ENCODE measurements at regions not wholly inside any gene's neighbourhood (a gene's known extent, or its start where the extent isn't known, plus 50 kb on each side); places are given as distances from the start of the nearest gene placed in this dataset.

- Histone ChIP-seq H3K4me3 (replicated peaks; ENCODE audit: low read depth, low read length) (no peak overlapping the region), H3K27me3 (replicated peaks; ENCODE audit: control insufficient read depth, insufficient read depth, low read length) (no peaks in the 10 kb centered on the region), H3K36me3 (ENCODE audit: control insufficient read depth, insufficient read depth, low read length) (no peaks in the 10 kb centered on the region)
- DNase-seq (ENCODE audit: extremely low read depth, insufficient read length): no peak
- no peak for TF ChIP-seq CTCF (IDR thresholded peaks at IDR 0.05; ENCODE audit: insufficient read depth, low read length, poor library complexity, severe bottlenecking)
Measured at GRCh38 chr10:23877791-23878320, 331.1 kb upstream of the KIAA1217 start.

- Histone ChIP-seq H3K36me3 (ENCODE audit: control insufficient read depth, insufficient read depth, low read length) (no peaks in the 10 kb centered on the region), H3K27me3 (replicated peaks; ENCODE audit: control insufficient read depth, insufficient read depth, low read length) (no peaks in the 10 kb centered on the region), H3K4me3 (replicated peaks; ENCODE audit: low read depth, low read length) (no peak overlapping the region)
- no peak for TF ChIP-seq CTCF (IDR thresholded peaks at IDR 0.05; ENCODE audit: insufficient read depth, low read length, poor library complexity, severe bottlenecking)
- DNase-seq (ENCODE audit: extremely low read depth, insufficient read length): no peak
Measured at GRCh38 chr10:23884670-23885069, 324.3 kb upstream of the KIAA1217 start.

GRCh38 chr10:23885853-23886252 is 323.1 kb upstream of the KIAA1217 start:
- no peak for TF ChIP-seq CTCF (IDR thresholded peaks at IDR 0.05; ENCODE audit: insufficient read depth, low read length, poor library complexity, severe bottlenecking)
- no peaks in the 10 kb centered on the region for H3K36me3 ChIP-seq (ENCODE audit: control insufficient read depth, insufficient read depth, low read length)
- DNase-seq (ENCODE audit: extremely low read depth, insufficient read length): no peak
- no peaks in the 10 kb centered on the region for H3K27me3 ChIP-seq (replicated peaks; ENCODE audit: control insufficient read depth, insufficient read depth, low read length)
- no peak overlapping the region for H3K4me3 ChIP-seq (replicated peaks; ENCODE audit: low read depth, low read length)

- Histone ChIP-seq H3K4me3 (replicated peaks; ENCODE audit: low read depth, low read length) (no peak overlapping the region), H3K36me3 (ENCODE audit: control insufficient read depth, insufficient read depth, low read length) (no peaks in the 10 kb centered on the region), H3K27me3 (replicated peaks; ENCODE audit: control insufficient read depth, insufficient read depth, low read length) (no peaks in the 10 kb centered on the region)
- DNase-seq (ENCODE audit: extremely low read depth, insufficient read length): no peak
- TF ChIP-seq CTCF (IDR thresholded peaks at IDR 0.05; ENCODE audit: insufficient read depth, low read length, poor library complexity, severe bottlenecking): no peak
Measured at GRCh38 chr10:23886355-23886754, 322.6 kb upstream of the KIAA1217 start.

GRCh38 chr10:23891301-23891700 is 317.6 kb upstream of the KIAA1217 start:
- TF ChIP-seq CTCF (IDR thresholded peaks at IDR 0.05; ENCODE audit: insufficient read depth, low read length, poor library complexity, severe bottlenecking): no peak
- no peaks in the 10 kb centered on the region for H3K36me3 ChIP-seq (ENCODE audit: control insufficient read depth, insufficient read depth, low read length)
- H3K4me3 ChIP-seq (replicated peaks; ENCODE audit: low read depth, low read length): no peak overlapping the region
- no peak for DNase-seq (ENCODE audit: extremely low read depth, insufficient read length)
- no peaks in the 10 kb centered on the region for H3K27me3 ChIP-seq (replicated peaks; ENCODE audit: control insufficient read depth, insufficient read depth, low read length)

GRCh38 chr10:23892296-23892695 is 316.6 kb upstream of the KIAA1217 start:
- no peaks in the 10 kb centered on the region for H3K27me3 ChIP-seq (replicated peaks; ENCODE audit: control insufficient read depth, insufficient read depth, low read length)
- DNase-seq (ENCODE audit: extremely low read depth, insufficient read length): no peak
- no peaks in the 10 kb centered on the region for H3K36me3 ChIP-seq (ENCODE audit: control insufficient read depth, insufficient read depth, low read length)
- no peak for TF ChIP-seq CTCF (IDR thresholded peaks at IDR 0.05; ENCODE audit: insufficient read depth, low read length, poor library complexity, severe bottlenecking)
- H3K4me3 ChIP-seq (replicated peaks; ENCODE audit: low read depth, low read length): no peak overlapping the region
